ENCODE measurements at regions not wholly inside any gene's neighbourhood (a gene's known extent, or its start where the extent isn't known, plus 50 kb on each side); places are given as distances from the start of the nearest gene placed in this dataset.

DNA sequence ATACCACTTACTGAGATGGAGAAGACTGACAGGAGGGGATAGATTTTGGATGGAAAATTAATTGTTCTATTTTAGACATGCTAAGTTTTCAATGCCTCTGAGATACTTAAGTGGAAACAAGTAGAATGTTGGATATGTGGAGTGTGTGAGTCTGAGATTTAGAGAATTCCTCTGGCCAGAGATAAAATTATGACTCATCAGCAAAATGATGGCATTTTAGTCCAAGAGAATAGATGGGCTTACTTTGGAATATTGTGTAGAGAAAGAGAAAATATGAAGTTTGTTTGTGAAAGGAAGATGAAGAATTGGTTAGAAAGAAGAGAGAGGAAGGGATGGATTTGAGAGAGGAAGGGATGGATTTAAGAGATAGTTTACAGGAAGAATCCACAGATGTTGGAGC lies 108.6 kb upstream of the PPP1R2C start:
- no peaks in the 10 kb centered on the region for H3F3A ChIP-seq (ENCODE audit: low read depth)
- H3K4me1 ChIP-seq (ENCODE audit: insufficient read depth, low read length, poor library complexity, severe bottlenecking): no peaks in the 10 kb centered on the region
- no peak overlapping the region for H3K4me2 ChIP-seq (ENCODE audit: low read depth, low read length, poor library complexity, severe bottlenecking)
- no peaks in the 10 kb centered on the region for H3K79me2 ChIP-seq (ENCODE audit: insufficient read depth, low read length)
- H3K9me3 ChIP-seq (ENCODE audit: insufficient read depth, low read depth, low read length): no peaks in the 10 kb centered on the region
- H3K9me2 ChIP-seq (replicated peaks; ENCODE audit: low read depth, low read length): no peaks in the 10 kb centered on the region
- H2AFZ ChIP-seq (ENCODE audit: low read length): no peak overlapping the region
- H3K9ac ChIP-seq (ENCODE audit: low read depth, low read length, poor library complexity, severe bottlenecking): no peak overlapping the region
- TF ChIP-seq, protein P1, sequence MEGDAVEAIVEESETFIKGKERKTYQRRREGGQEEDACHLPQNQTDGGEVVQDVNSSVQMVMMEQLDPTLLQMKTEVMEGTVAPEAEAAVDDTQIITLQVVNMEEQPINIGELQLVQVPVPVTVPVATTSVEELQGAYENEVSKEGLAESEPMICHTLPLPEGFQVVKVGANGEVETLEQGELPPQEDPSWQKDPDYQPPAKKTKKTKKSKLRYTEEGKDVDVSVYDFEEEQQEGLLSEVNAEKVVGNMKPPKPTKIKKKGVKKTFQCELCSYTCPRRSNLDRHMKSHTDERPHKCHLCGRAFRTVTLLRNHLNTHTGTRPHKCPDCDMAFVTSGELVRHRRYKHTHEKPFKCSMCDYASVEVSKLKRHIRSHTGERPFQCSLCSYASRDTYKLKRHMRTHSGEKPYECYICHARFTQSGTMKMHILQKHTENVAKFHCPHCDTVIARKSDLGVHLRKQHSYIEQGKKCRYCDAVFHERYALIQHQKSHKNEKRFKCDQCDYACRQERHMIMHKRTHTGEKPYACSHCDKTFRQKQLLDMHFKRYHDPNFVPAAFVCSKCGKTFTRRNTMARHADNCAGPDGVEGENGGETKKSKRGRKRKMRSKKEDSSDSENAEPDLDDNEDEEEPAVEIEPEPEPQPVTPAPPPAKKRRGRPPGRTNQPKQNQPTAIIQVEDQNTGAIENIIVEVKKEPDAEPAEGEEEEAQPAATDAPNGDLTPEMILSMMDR (conservative IDR thresholded peaks at IDR 0.05; ENCODE audit: low read length): no peak
- TF ChIP-seq EZH2phosphoT487 (IDR thresholded peaks at IDR 0.05; ENCODE audit: borderline replicate concordance): no peak
- no peak overlapping the region for H3K4me3 ChIP-seq (ENCODE audit: low read length, poor library complexity, severe bottlenecking)
- no peaks in the 10 kb centered on the region for H4K20me1 ChIP-seq (ENCODE audit: insufficient read depth, low read length, poor library complexity, severe bottlenecking)
- no peaks in the 10 kb centered on the region for H3K36me3 ChIP-seq (ENCODE audit: insufficient read depth, low read length)
- H3K27me3 ChIP-seq (ENCODE audit: insufficient read depth, low read length, poor library complexity, severe bottlenecking): no peaks in the 10 kb centered on the region

DNA sequence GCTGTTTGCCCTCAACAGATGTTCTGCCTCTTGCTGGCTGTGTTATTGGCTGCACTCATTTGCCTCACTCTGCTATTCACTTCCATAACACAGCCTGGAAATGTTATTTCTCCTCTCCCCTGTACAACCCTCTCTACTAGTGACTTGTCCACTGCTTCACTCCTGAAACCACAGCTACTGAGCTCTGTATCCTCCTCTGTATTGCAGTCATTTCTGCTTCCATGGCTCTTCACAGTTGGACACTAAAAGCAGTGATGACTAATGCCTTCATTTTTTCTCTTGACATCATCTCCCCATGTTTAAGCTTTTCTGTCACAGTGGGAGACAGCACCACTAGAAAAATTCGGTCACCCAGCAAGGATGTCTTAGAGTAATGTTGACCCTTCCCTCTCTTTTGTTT lies 123.0 kb upstream of the PPP1R2C start:
- no peaks in the 10 kb centered on the region for H3K9me2 ChIP-seq (replicated peaks; ENCODE audit: low read depth, low read length)
- TF ChIP-seq, protein P1 (conservative IDR thresholded peaks at IDR 0.05; ENCODE audit: low read length): no peak
- no peak for TF ChIP-seq EZH2phosphoT487 (IDR thresholded peaks at IDR 0.05; ENCODE audit: borderline replicate concordance)
- H3K9ac ChIP-seq (ENCODE audit: low read depth, low read length, poor library complexity, severe bottlenecking): no peak overlapping the region
- H2AFZ ChIP-seq (ENCODE audit: low read length): no peak overlapping the region
- H3K9me3 ChIP-seq (ENCODE audit: insufficient read depth, low read depth, low read length): no peaks in the 10 kb centered on the region
- H3K79me2 ChIP-seq (ENCODE audit: insufficient read depth, low read length): no peaks in the 10 kb centered on the region
- no peaks in the 10 kb centered on the region for H3K4me1 ChIP-seq (ENCODE audit: insufficient read depth, low read length, poor library complexity, severe bottlenecking)
- H3F3A ChIP-seq (ENCODE audit: low read depth): no peaks in the 10 kb centered on the region
- H3K36me3 ChIP-seq (ENCODE audit: insufficient read depth, low read length): no peaks in the 10 kb centered on the region
- H3K27me3 ChIP-seq (ENCODE audit: insufficient read depth, low read length, poor library complexity, severe bottlenecking): no peaks in the 10 kb centered on the region
- H3K4me2 ChIP-seq (ENCODE audit: low read depth, low read length, poor library complexity, severe bottlenecking): no peak overlapping the region
- no peaks in the 10 kb centered on the region for H4K20me1 ChIP-seq (ENCODE audit: insufficient read depth, low read length, poor library complexity, severe bottlenecking)
- no peak overlapping the region for H3K4me3 ChIP-seq (ENCODE audit: low read length, poor library complexity, severe bottlenecking)

DNA sequence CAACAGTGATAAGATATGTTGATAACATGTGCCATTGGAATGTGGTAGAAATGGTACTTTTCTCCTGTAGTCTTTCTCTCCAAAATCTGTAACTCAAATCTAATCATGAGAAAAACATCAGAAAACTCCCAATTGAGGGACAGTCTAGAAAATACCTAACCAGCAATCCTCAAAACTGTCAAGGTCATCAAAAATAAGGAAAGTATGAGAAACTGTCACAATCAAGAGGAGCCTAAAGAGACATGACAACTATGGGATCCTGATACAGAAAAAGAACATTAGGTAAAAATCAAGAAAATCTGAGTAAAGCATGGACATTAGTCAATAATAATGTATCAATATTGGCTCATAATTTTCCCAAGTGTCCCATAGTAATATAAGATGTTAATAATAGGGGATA lies 124.5 kb upstream of the PPP1R2C start:
- Histone ChIP-seq H4K20me1 (ENCODE audit: insufficient read depth, low read length, poor library complexity, severe bottlenecking) (no peaks in the 10 kb centered on the region), H3K9me3 (ENCODE audit: insufficient read depth, low read depth, low read length) (no peaks in the 10 kb centered on the region), H3K27me3 (ENCODE audit: insufficient read depth, low read length, poor library complexity, severe bottlenecking) (no peaks in the 10 kb centered on the region), H3K9me2 (replicated peaks; ENCODE audit: low read depth, low read length) (no peaks in the 10 kb centered on the region), H3K36me3 (ENCODE audit: insufficient read depth, low read length) (no peaks in the 10 kb centered on the region), H3K79me2 (ENCODE audit: insufficient read depth, low read length) (no peaks in the 10 kb centered on the region), H2AFZ (ENCODE audit: low read length) (no peak overlapping the region), H3F3A (ENCODE audit: low read depth) (no peaks in the 10 kb centered on the region), H3K9ac (ENCODE audit: low read depth, low read length, poor library complexity, severe bottlenecking) (no peak overlapping the region), H3K4me1 (ENCODE audit: insufficient read depth, low read length, poor library complexity, severe bottlenecking) (no peaks in the 10 kb centered on the region), H3K4me2 (ENCODE audit: low read depth, low read length, poor library complexity, severe bottlenecking) (no peak overlapping the region), H3K4me3 (ENCODE audit: low read length, poor library complexity, severe bottlenecking) (no peak overlapping the region)
- TF ChIP-seq, protein P1 (conservative IDR thresholded peaks at IDR 0.05; ENCODE audit: low read length): no peak
- TF ChIP-seq EZH2phosphoT487 (IDR thresholded peaks at IDR 0.05; ENCODE audit: borderline replicate concordance): no peak
